A172 (cell line): ENCODE measurements at regions not wholly inside any gene's neighbourhood (a gene's known extent, or its start where the extent isn't known, plus 50 kb on each side); places are given as distances from the start of the nearest gene placed in this dataset.
"Not testable (repeated sequence)": the region's sequence is repeated elsewhere in the genome, so short reads cannot be mapped to it uniquely, and the experiment has no call there.

Experiments
- DNase-seq: peaks from one replicate; pipeline ENCODE4 v3.0.0-alpha.2; 2015; ENCODE audit warnings: low spot score

DNA sequence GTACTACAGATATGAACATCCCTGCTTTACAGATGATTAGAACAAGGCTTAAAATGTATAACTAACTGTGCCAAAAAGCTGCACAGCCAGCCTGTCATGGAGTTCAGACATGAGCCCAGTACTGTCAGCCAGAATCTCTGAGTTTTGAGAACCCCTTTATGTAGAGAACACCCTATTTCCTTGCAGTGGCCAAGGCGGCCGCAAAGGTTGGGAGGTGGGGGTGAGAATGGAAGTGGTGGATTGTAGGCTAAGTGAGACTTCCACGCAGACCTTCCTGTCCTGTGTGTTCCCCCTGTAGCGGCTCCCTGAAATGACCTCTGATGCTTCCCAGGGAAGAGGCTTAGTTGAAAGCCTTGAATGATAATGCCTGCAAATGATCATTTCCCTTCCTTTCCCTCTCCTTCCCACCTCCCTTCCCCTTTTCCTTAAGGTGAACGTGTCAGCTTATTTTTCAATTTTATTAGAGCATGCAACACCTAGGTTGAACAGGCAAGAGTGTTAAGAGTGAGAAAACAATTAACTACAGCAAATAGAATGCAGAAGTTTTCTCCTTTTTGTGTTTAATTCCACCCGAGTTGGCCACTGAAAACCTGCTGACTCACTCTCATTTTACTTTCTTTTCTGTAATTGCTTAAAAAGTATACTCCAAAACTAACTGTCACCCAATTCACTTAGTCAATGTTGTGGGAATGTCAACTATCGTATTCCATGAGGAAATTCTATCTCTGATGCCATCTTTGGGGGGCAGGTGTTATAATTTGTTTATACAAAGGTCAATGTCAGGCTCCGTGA is 167.0 kb upstream of the EDNRB start:
- no peak for DNase-seq

DNA sequence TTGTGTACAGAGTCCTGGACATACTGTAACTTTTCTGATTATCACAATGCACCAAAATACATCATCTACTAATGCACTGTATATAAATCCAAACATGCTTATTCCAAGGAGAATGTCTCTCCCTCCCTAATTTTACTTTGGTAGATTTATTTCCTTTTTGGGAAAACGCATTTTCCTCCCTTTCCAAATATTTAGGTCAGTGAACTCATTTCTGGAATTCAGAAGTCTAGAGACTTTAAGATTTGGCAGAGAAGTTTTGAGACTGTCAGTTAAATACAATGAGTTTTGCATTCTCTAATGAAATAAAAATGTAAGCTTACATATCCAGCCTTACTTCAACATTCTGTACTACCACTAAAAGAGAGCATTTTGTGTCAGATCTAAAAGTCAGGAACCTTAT is 165.8 kb upstream of the EDNRB start:
- no peak for DNase-seq

DNA sequence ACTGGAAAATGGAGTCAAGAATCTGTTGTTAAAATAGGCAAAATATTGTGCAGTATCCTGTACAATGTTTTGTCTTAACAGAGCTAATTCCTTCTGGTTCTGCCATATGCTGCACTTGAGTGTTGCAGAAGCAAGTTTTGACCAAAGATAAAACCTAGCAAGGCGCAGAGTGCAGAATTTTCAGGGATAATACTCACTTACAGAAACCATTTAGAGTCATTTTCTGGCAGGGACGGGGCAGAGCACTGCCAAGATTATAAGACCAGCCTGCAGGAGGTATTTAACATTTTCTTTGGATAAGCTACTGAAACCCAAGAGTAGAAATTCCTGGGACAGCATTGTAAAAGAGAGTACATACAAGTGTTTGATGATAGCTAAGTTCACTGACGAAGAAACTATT is 159.5 kb upstream of the EDNRB start:
- DNase-seq = no peak

DNA sequence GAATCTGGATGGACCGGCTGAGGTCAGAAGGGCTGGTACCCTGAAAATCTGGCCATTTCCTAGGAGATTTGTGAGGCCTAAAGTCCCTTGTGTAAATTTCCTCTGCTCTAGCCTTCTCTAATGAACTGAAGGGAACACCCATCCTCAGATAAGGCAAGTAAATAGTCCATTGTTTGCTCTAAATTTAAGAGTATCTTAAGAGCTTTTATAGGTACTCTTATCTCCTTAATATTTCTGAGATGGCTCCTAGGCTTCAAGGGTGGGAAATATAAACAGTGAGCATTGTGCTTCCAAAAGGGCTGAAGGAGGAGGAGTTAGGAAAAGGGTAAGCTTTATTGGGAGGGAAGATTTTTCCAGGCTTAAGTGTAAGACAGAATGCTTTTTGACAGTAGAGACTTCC is 148.7 kb upstream of the EDNRB start:
- DNase-seq = no peak

DNA sequence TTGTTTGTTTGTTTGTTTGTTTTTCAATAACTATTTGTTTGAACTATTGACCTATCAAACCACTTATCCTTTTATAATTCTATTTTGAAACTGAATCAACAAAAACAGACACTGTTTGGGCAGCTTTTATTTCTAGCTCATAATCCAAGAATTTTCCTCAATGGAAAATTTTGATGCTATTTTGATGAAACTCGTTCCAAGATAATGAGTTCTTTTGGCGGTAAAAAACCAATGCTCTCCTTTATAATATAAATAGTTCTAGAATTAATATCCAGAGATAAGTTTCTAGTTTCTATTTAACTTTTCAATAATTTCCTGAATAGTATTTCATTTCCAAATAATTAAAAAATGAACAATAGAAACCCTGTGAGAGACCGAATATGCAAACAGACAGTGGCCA is 146.5 kb upstream of the EDNRB start:
- no peak for DNase-seq

DNA sequence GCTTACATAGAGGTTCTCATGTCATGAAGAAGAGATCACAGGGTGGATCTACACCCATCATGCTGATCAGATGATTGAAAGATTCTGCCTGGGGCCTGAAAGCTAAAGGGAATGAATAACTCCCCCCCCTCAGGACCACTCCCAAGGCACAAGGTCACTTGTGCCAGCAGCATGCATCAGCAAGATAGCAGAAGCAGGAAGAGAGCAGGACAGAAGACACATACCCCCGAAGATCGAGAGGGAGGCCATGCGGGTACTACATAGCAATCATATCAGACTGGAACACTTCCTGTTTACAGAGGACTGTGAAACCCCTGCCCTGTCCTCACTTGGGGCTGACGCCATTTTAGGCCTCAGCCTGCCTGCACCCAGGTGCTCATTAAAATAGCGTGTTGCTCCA is 143.2 kb upstream of the EDNRB start:
- DNase-seq = no peak

DNA sequence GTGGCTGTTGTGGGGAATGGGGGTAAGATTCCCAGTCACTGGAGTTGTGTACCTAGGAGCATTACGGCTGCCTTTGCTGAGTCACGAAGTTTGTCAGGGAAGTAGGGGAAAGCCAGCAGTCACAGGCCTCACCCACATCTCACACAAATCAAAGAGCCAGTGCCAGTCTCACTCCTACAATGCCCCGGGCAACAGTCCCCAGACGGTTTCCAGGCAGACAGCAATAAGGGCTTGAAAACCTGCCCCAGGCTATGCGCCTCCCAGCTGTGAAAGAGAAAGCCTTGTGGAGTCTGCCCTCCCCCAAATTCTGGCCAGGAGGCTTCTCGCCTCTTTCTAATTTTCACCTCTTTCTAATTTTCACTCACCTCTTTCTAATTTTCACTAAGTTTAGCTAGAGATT is 142.3 kb upstream of the EDNRB start:
- peak; percentile 33 for DNase-seq

DNA sequence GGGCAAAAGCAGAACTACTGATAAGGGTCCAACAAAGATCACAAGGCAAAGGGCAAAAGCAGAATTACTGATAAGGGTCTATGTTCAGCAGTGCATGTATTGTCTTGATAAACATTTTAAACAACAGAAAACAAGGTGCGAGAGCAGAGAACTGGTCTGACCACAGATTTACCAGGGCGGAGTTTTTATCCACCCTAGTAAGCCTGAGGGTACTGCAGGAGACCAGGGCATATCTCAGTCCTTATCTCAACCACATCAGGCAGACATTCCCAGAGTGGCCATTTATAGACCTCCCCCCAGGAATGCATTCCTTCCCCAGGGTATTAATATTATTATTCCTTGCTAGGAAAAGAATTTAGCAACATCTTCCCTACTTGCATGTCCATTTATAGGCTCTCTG is 138.2 kb upstream of the EDNRB start:
- DNase-seq = not testable (repeated sequence)

DNA sequence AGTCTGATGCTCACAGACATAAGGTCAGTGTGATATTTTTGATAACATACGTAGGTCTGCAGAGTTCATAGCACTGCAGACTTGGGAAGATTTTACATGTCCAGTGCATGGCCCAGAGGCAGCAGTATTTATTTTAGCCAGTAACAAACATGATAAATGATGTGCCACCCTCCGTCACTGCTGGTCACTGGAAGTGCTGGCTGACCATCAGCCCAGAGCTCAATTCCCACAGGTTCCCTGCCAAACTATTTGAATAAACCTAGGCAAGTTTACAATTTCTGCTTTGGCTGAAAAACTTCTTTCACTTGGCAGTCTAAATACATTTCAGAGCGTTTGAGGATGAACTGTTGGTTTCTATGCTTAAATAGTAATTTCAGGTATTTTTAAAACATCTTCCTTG is 135.5 kb upstream of the EDNRB start:
- DNase-seq = no peak

DNA sequence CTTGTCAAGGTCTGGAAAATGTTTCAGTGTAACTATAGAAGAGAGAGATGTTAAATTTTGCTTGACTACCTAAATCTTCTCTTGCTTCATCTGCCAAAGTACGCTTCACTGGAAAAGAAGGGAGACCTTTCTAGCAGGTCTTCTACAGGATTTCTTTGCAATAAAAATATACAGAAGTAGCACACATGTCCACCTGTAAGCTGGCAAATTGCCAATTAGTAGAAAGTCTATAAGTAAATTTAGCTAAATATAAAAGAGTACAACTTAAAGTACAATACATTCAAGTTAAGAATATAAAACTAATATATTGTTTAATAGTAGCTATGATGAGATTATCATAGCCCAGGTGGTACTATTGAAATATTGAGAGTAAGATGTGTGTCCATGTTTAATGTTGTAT is 128.5 kb upstream of the EDNRB start:
- no peak for DNase-seq

DNA sequence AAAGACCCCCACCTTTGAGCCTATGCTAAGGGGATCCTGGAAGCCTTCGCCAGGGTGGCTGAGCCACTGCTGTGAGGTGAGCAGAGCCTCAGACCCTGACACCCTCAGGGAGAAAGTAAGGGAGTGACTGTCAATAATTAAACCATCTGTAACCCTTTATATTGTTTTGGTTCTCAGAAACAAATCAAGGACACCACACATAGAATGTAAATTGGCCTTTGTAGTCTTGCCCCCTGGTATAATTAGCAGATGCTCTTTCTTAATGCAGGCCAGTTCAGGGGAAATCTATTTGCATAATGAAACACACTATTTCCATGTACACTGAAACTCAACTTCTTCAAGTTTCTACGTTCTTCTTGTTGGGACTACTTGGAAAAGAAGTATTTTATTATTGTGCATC is 127.7 kb upstream of the EDNRB start:
- DNase-seq = no peak

DNA sequence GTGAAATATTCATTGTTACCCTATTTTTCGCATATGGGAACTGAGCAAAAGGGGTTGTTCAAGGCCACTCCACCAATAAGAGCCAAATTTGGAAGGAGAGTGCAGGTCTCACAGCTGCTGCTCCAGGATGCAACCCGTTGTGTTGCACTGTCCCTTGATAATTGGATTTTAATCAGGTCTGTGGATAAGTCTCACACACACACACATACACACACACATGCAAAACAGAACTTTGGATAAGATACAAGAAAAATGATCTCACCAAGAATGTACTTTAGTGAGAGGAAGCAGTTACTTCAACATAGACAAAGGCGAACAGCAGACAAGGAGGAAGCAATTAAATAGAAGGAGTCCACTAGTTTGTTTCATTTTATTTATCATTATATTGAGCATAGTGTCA is 127.3 kb upstream of the EDNRB start:
- no peak for DNase-seq

DNA sequence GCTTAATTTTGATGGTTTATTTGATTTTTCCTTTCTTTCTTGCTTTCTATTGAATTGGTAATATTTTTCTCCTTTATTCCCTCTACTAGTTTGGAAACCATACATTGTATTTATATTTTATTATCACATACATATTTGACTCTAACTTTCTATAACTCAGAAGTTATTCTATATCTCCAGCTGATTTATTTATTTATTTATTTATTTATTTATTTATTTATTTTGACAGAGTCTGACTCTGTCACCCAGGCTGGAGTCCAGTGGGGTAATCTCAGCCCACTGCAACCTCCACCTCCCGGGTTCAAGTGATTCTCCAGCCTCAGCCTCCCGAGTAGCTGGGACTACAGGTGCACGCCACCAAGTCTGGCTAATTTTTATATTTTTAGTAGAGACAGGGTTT is 122.7 kb upstream of the EDNRB start:
- DNase-seq = not testable (repeated sequence)

DNA sequence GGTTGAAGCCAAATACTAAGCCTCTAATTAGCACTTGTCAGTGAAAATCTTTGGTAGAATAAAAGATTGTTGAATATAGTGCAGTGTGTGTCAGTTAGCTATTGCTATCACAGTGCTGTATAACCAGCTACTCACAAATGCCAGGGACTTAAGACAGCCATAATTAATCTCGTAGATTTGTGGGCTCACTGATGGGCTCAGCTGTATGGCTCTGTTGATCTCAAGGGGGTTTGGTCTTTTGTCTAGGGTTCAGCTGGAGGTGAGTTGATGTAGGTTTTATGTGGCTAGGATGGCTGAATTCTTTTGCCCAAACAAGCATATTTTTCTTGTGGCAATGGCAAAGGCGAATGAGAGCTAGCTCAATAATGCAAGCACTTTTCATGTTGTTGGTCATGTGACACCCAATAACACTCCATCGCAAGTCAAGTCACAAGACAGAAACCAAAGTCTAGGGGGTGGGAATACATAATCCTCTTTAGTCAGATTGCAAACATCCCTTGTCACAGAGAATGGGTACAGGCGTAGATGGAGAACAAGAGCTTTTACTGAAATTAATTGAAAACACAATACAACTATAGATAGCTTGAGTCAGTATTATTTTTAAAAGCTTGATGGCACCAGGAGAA is 121.7 kb upstream of the EDNRB start:
- DNase-seq = no peak

DNA sequence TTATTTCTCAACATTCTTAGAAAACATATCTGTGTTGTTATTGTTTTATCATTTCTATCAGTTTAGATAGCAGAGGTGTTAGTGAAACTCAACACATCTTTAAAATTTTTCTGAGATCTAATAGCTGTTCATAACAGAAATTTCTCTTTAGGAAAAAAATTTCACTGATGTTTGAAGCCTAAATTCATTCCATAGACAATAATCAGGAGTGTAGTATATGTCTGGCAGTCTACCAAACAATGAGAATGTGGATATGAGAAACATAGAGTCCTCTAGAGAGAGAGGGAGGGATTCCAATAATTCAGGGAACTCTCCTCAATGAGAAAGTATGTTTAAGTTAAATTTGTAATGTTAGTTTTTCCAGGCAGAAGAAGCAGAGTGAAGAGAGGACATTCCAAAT is 118.2 kb upstream of the EDNRB start:
- DNase-seq = no peak

DNA sequence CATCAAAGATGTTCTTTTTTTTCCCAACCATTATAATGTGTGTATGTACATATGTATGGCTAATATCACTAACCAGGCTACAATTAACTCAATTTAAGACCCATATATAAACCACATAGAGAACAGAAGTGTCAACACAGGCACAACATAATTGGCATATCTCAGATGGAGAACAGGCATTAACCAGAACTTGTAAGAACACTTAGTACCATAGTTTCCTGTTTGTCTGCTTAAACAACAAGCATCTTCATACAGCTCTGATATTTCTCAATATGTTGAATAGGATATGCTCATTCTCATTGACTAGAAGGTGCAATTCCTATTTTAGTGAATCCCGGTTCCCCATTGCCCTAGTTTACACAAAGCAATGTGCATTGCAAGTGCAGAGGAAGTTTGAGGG is 116.9 kb upstream of the EDNRB start:
- DNase-seq = no peak

DNA sequence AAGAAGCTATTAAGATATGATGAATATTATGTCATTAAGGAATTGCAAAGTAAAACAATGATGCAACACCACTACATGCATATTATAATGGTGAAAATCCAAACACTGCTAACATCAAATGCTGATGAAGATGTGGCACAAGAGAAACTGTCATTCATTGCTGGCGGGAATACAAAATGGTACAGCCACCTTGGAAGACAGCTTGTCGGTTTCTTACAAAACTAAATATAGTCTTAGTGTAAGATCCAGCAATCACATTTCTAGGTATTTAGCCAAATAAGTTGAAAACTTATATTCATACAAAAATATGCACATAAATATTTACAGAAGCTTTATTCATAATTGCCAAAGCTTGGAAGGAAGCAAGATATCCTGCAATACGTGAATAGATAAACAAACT is 114.9 kb upstream of the EDNRB start:
- no peak for DNase-seq

DNA sequence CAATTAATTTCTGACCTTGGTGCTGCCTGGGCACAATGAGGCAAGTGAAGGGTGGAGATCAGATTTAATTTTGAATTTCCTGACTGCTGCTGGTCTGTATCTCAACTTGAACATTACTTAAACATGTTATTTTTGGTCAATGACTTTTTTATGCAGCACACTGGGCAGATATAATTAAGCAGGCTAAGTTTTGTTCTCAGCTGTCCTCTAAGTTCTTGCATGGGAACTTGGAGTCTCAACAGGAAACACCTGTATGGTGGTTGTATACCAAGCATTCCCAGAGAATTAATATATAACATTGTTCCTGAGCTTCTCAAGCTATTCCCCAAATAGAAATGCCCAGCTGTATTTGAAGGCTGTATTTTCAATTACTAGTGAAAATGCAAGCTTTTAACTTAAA is 113.5 kb upstream of the EDNRB start:
- no peak for DNase-seq

DNA sequence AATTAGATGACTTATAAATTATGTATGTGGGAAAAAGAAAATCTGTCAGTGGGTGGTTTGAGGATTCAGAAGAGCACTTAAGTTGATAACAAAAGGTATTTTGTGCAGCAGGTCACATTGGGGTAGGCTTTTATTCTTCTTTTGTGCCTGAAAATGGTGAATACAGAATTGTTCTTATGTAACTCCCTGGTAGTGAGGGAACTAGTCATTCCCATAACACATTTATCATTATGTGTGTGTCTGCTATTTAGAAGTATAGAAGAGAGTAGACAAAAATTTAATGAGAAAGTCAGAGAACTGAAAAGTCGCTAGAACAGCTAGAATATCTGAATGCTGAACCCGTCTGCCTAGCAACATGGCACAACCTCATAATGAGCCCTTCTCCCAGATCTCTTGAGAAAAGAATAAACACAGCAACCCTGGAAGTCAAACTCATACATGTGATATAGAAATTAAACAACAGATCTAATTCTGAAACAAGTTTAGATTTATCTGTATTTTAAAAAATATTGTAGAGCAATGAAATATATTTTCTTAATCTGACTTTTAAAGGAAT is 111.8 kb upstream of the EDNRB start:
- no peak for DNase-seq

DNA sequence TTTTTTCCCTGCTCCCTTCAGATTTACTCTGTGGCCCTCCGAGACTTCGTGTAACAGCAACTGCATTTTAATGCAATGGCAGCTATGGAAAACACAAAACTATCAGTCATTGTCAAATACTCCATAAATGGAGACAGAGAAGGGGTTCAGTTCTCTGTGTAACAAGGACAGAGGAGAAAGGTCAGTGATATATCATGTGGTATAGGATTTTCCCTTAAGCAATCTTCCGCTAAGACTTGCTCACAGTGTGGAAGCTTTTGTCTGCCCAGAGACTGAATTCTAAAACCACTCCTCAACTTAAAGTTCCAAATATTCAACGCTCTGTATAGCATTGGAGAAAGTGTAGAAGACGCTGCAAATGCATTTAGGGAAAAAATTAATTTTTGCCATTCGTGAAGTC is 111.3 kb upstream of the EDNRB start:
- DNase-seq = no peak

DNA sequence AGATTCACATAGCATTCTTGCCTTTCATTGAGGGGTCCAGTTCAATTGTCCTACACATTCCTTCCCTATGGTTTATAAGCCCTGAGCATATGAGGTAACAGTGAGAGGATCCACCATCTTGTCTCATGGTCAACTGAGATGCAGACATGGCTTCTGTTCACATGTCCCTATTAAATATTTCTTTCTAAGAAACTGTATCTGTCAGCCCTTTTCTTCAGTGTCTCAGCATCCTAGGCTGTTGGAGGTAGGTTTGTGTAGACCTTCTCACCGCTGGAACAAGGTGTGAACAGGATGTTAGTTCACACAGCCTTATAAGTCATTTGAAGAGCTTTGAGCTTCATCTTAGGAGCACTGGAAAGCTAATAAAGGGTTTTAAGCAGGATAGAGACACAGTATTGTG is 110.3 kb upstream of the EDNRB start:
- DNase-seq = no peak

DNA sequence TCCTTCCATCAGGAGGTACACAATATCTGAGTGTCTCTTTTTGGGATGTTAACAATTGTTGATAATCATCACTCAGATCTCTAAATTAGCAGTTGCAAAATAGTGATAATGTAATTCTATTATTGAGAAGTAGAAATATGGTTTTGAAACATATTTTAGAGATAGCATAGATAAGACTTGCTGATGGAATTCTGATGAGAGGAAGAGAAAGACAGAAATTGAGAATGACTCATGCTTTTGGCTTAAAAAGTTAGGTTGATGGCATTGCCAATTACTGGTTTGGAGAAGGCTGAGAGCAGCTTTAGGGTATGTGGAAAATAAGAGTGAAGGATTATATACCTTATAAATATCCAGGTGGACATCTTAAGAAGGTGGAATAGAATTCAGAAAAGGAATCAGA is 106.4 kb upstream of the EDNRB start:
- no peak for DNase-seq

DNA sequence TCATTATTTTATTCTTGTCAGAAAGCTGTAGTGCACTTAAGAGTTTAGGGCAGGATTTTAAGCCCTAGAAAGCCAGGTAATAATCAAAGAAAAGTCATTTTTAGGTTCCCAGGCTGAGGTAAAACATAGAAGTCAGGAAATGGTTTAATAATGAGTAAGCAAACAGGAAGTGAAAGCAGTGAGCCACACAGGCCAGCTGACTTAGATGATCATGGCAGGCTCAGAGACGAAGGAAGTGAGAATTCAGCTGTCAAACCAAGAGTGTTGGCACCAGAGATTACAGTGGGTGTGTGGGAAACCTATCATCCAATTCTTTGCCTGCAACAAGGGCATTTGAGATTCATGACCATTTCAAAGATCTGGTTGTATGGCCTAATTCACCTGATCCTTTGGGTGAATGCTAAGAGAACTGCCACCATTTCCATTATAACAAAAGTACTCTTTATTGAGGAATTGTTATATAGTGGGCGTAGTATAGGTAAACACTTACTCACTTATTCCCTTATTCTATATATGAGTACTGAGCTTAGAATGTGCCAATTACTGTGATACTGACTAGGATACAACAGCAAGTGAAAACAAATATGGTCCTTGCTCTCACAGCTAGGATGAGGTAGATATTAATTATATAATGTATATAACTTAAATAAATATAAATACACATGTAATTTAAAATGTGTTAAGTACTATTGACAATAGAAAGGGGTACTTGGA is 103.7 kb upstream of the EDNRB start:
- peak; percentile 83 for DNase-seq
